ENCODE measurements at regions not wholly inside any gene's neighbourhood (a gene's known extent, or its start where the extent isn't known, plus 50 kb on each side); places are given as distances from the start of the nearest gene placed in this dataset.
"Not testable (repeated sequence)": the region's sequence is repeated elsewhere in the genome, so short reads cannot be mapped to it uniquely, and the experiment has no call there.

- H3K4me1 Mint-ChIP-seq (ENCODE audit: low read depth): peaks cover 9% of the 10 kb centered on the region
- H3K4me3 Mint-ChIP-seq: no peak overlapping the region
- no peak overlapping the region for H3K27ac Mint-ChIP-seq
- no peaks in the 10 kb centered on the region for H3K36me3 Mint-ChIP-seq (ENCODE audit: low read depth)
- ATAC-seq (no peak), DNase-seq (no peak)
- ChIA-PET CTCF (no interaction called here), POLR2A (no interaction called here)
- H3K9me3 Mint-ChIP-seq (ENCODE audit: insufficient read depth): no peaks in the 10 kb centered on the region
- peaks cover 26% of the 10 kb centered on the region for H3K27me3 Mint-ChIP-seq (ENCODE audit: low read depth)
Measured at GRCh38 chr4:128548381-128548780, 260.8 kb upstream of the PGRMC2 start.

- Mint-ChIP-seq H3K27me3 (ENCODE audit: low read depth) (peaks cover 5% of the 10 kb centered on the region), H3K27ac (no peak overlapping the region), H3K4me1 (ENCODE audit: low read depth) (no peaks in the 10 kb centered on the region), H3K36me3 (ENCODE audit: low read depth) (no peaks in the 10 kb centered on the region), H3K4me3 (no peak overlapping the region), H3K9me3 (ENCODE audit: insufficient read depth) (no peaks in the 10 kb centered on the region)
- ChIA-PET POLR2A (no interaction called here), CTCF (no interaction called here)
- ATAC-seq (no peak), DNase-seq (no peak)
Measured at GRCh38 chr4:128544272-128544671, 256.7 kb upstream of the PGRMC2 start.

DNA sequence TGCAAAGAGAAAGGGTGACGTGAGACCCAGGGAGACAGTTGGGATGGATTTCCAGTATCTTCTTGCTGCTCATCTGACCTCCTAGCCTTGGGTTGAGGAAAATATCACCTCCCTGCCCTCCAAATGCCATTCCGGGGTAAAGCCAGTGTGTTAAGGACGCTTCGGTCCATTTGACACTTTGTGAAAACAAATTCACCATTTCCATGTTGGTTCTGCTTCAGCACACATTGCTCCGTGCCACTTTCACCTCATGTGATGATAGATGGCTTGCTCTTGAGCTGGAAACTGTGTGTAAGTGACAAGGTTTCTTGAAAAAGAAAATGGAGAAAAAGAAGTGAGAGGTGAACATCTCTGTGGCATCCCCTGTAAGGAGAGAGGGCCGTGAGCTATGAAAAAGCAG lies 256.1 kb upstream of the PGRMC2 start:
- H3K9me3 Mint-ChIP-seq (ENCODE audit: insufficient read depth): no peaks in the 10 kb centered on the region
- DNase-seq: no peak
- H3K4me1 Mint-ChIP-seq (ENCODE audit: low read depth): no peaks in the 10 kb centered on the region
- ChIA-PET POLR2A (no interaction called here), CTCF (no interaction called here)
- no peaks in the 10 kb centered on the region for H3K36me3 Mint-ChIP-seq (ENCODE audit: low read depth)
- peaks cover 5% of the 10 kb centered on the region for H3K27me3 Mint-ChIP-seq (ENCODE audit: low read depth)
- H3K27ac Mint-ChIP-seq: no peak overlapping the region
- ATAC-seq: no peak
- no peak overlapping the region for H3K4me3 Mint-ChIP-seq

- Mint-ChIP-seq H3K4me1 (ENCODE audit: low read depth) (no peaks in the 10 kb centered on the region), H3K27me3 (ENCODE audit: low read depth) (peaks cover 1% of the 10 kb centered on the region), H3K4me3 (no peak overlapping the region), H3K9me3 (ENCODE audit: insufficient read depth) (no peaks in the 10 kb centered on the region), H3K27ac (no peak overlapping the region), H3K36me3 (ENCODE audit: low read depth) (no peaks in the 10 kb centered on the region)
- DNase-seq (no peak), ATAC-seq (no peak)
- ChIA-PET POLR2A (no interaction called here), CTCF (no interaction called here)
Measured at GRCh38 chr4:128542047-128542446, 254.4 kb upstream of the PGRMC2 start.

- H3K9me3 Mint-ChIP-seq (ENCODE audit: insufficient read depth): no peaks in the 10 kb centered on the region
- DNase-seq (no peak), ATAC-seq (no peak)
- CTCF ChIA-PET: no interaction called here
- no peaks in the 10 kb centered on the region for H3K27me3 Mint-ChIP-seq (ENCODE audit: low read depth)
- no peak overlapping the region for H3K4me3 Mint-ChIP-seq
- POLR2A ChIA-PET: no interaction called here
- no peak overlapping the region for H3K27ac Mint-ChIP-seq
- H3K36me3 Mint-ChIP-seq (ENCODE audit: low read depth): no peaks in the 10 kb centered on the region
- no peaks in the 10 kb centered on the region for H3K4me1 Mint-ChIP-seq (ENCODE audit: low read depth)
Measured at GRCh38 chr4:128540122-128540521, 252.5 kb upstream of the PGRMC2 start.

- ChIA-PET POLR2A (no interaction called here), CTCF (interaction anchor here (0.6 kb wide), 1 partner anchor 14 kb away, joined by 3 read pairs; no protein-coding TSS in a partner anchor)
- H3K27ac Mint-ChIP-seq: no peak overlapping the region
- H3K9me3 Mint-ChIP-seq (ENCODE audit: insufficient read depth): no peaks in the 10 kb centered on the region
- no peak overlapping the region for H3K4me3 Mint-ChIP-seq
- ATAC-seq: no peak
- no peaks in the 10 kb centered on the region for H3K4me1 Mint-ChIP-seq (ENCODE audit: low read depth)
- H3K27me3 Mint-ChIP-seq (ENCODE audit: low read depth): no peaks in the 10 kb centered on the region
- no peaks in the 10 kb centered on the region for H3K36me3 Mint-ChIP-seq (ENCODE audit: low read depth)
- no peak for DNase-seq
Measured at GRCh38 chr4:128538111-128538882, 250.7 kb upstream of the PGRMC2 start.

- no peak overlapping the region for H3K4me3 Mint-ChIP-seq
- H3K4me1 Mint-ChIP-seq (ENCODE audit: low read depth): no peaks in the 10 kb centered on the region
- no peaks in the 10 kb centered on the region for H3K9me3 Mint-ChIP-seq (ENCODE audit: insufficient read depth)
- no peaks in the 10 kb centered on the region for H3K36me3 Mint-ChIP-seq (ENCODE audit: low read depth)
- ATAC-seq (no peak), DNase-seq (no peak)
- H3K27ac Mint-ChIP-seq: no peak overlapping the region
- ChIA-PET CTCF (no interaction called here), POLR2A (no interaction called here)
- H3K27me3 Mint-ChIP-seq (ENCODE audit: low read depth): no peaks in the 10 kb centered on the region
Measured at GRCh38 chr4:128536746-128537145, 249.1 kb upstream of the PGRMC2 start.

DNA sequence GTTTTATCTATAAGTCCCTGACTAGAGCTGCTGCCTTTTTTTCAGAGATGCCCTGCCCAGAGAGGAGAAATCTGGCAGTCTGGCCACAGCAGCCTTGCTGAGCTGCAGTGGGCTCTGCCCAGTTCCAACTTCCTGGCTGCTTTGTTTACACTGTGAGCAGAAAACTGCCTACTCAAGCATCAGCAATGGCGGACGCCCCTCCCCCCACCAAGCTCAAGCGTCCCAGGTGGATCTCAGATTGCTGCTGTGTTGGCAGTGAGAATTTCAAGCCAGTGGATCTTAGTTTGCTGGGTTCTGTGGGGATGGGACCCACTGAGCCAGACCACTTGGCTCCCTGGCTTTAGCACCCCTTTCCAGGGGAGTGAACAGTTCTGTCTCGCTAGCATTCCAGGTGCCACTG lies 247.9 kb upstream of the PGRMC2 start:
- H3K4me3 Mint-ChIP-seq; H3K36me3 Mint-ChIP-seq (ENCODE audit: low read depth); H3K27ac Mint-ChIP-seq; POLR2A ChIA-PET; DNase-seq; CTCF ChIA-PET; H3K27me3 Mint-ChIP-seq (ENCODE audit: low read depth); H3K9me3 Mint-ChIP-seq (ENCODE audit: insufficient read depth); ATAC-seq; H3K4me1 Mint-ChIP-seq (ENCODE audit: low read depth): not testable (repeated sequence)

DNA sequence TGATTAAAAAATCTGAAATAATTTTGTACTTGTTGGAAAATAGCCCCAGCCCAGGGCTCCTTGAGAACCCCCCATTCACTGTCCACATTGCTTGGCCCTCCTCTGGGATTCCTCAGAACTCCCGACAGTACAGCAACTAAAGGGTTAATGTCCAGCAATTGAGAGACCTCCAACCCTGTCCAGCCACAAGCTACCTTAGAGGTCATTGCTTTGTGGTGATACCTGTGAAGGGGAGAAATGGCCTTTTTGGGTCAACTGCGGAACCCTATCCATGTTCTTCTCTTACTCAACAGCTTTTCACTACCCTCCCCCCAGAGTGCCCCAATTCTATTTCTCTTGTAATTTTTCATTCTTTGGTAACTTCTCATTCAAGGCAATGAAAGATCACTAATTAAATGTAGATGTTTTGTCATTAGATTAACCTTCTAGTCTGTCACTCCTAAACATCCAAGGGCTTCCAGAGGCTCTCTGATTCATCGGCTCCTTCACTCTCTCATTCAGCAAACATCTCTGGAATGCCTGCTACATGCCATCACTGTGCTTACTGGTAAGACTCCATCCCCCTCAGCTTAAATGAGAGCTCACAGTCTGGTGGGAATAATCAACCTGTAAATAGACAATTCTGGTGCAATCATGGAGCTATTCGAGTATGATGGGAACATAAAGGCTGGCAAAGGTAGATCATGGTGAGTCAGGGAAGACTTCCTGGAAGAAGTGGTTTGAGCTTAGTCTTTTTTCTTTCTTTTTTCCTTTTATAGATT lies 241.4 kb upstream of the PGRMC2 start:
- ChIA-PET POLR2A (no interaction called here), CTCF (no interaction called here)
- Mint-ChIP-seq H3K27me3 (ENCODE audit: low read depth) (peaks cover 2% of the 10 kb centered on the region), H3K4me1 (ENCODE audit: low read depth) (no peaks in the 10 kb centered on the region), H3K27ac (no peak overlapping the region), H3K4me3 (no peak overlapping the region), H3K9me3 (ENCODE audit: insufficient read depth) (no peaks in the 10 kb centered on the region), H3K36me3 (ENCODE audit: low read depth) (no peaks in the 10 kb centered on the region)
- ATAC-seq: no peak
- DNase-seq: no peak

DNA sequence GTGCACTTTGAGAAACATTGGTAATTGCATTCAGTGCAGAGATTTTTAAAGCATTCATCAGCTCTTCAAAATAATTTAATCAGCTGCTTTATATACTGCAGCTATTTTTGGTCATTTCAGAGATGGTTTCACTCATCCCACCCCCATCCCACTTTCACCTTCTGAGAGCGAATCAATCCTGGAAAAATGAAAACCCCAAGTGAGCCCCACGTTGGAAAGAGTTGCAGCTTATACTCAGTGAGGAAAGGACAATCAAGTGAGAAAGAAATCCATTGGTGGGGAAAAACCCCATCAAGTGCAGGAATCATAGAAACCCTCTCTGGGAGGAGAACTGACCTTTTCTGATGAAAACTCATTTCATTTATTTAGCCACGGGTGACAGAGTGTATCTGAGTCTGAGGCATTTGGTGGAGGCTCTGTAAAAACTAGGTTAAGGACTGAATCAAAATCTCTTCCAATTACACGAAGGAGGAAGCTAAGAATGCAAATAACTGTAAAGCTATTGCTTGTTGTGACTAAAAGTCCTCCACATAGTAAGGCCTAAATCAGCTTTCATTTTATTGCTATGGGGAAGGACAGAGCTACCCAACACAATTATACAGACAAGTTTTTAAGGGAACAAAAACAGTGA lies 240.4 kb upstream of the PGRMC2 start:
- CTCF ChIA-PET: no interaction called here
- ATAC-seq (no peak), DNase-seq (no peak)

DNA sequence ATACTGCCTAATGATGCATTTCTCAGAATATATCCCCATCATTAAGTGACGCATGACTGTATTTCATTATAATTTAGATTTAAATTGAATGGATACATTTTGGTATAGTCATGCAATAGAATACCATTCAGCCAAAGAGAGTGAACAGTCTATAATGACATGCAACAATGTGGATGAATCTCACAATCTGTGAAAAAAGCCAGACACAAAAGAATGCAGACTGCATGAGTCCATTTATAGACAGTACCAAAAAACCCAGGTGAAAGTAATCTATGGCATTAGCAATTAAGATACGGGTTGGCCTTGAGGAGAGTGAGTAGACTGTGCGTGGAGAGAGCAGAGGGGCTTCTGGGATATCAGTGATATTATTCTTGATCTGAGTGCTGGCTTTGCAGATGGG lies 239.7 kb upstream of the PGRMC2 start:
- H3K27ac Mint-ChIP-seq: no peak overlapping the region
- POLR2A ChIA-PET: no interaction called here
- CTCF ChIA-PET: no interaction called here
- no peak for ATAC-seq
- no peaks in the 10 kb centered on the region for H3K9me3 Mint-ChIP-seq (ENCODE audit: insufficient read depth)
- no peaks in the 10 kb centered on the region for H3K36me3 Mint-ChIP-seq (ENCODE audit: low read depth)
- peaks cover 2% of the 10 kb centered on the region for H3K27me3 Mint-ChIP-seq (ENCODE audit: low read depth)
- no peak overlapping the region for H3K4me3 Mint-ChIP-seq
- DNase-seq: no peak
- no peaks in the 10 kb centered on the region for H3K4me1 Mint-ChIP-seq (ENCODE audit: low read depth)

More for the DNA sequence above, 240.4 kb upstream of the PGRMC2 start:
- Mint-ChIP-seq H3K4me3 (no peak overlapping the region), H3K4me1 (ENCODE audit: low read depth) (no peaks in the 10 kb centered on the region), H3K9me3 (ENCODE audit: insufficient read depth) (no peaks in the 10 kb centered on the region), H3K27ac (no peak overlapping the region), H3K27me3 (ENCODE audit: low read depth) (peaks cover 2% of the 10 kb centered on the region), H3K36me3 (ENCODE audit: low read depth) (no peaks in the 10 kb centered on the region)
- POLR2A ChIA-PET: no interaction called here

GRCh38 chr4:128525992-128526630 lies 238.5 kb upstream of the PGRMC2 start:
- no peak overlapping the region for H3K4me3 Mint-ChIP-seq
- no peaks in the 10 kb centered on the region for H3K9me3 Mint-ChIP-seq (ENCODE audit: insufficient read depth)
- POLR2A ChIA-PET: no interaction called here
- H3K36me3 Mint-ChIP-seq (ENCODE audit: low read depth): no peaks in the 10 kb centered on the region
- DNase-seq: no peak
- H3K27me3 Mint-ChIP-seq (ENCODE audit: low read depth): peaks cover 2% of the 10 kb centered on the region
- ATAC-seq: no peak
- no peaks in the 10 kb centered on the region for H3K4me1 Mint-ChIP-seq (ENCODE audit: low read depth)
- no peak overlapping the region for H3K27ac Mint-ChIP-seq
- CTCF ChIA-PET: no interaction called here
